Stromal cell of bone marrow (primary cell): ENCODE measurements at regions not wholly inside any gene's neighbourhood (a gene's known extent, or its start where the extent isn't known, plus 50 kb on each side); places are given as distances from the start of the nearest gene placed in this dataset.
A peak's percentile ranks its signal among the peaks of the same experiment; 100 is the strongest.

Experiments used
- DNase-seq: peaks from one replicate; pipeline ENCODE4 v3.0.0-alpha.2; 2012; ENCODE audit warnings: low read depth

GRCh38 chr17:56737421-56738161 lies 96.1 kb downstream of the C17orf67 start:
- peak; percentile 7 for DNase-seq

- no peak for DNase-seq
These were observed 94.3 kb downstream of the C17orf67 start for GRCh38 chr17:56739376-56739775.

GRCh38 chr17:56739776-56740175 lies 93.9 kb downstream of the C17orf67 start:
- no peak for DNase-seq

GRCh38 chr17:56740481-56740880 lies 93.2 kb downstream of the C17orf67 start:
- DNase-seq, result no peak
